ENCODE measurements at regions not wholly inside any gene's neighbourhood (a gene's known extent, or its start where the extent isn't known, plus 50 kb on each side); places are given as distances from the start of the nearest gene placed in this dataset.

- H4K20me1 ChIP-seq (ENCODE audit: insufficient read depth, low read depth, low read length) = no peaks in the 10 kb centered on the region
- no peaks in the 10 kb centered on the region for H3K4me1 ChIP-seq (ENCODE audit: low read length)
- no peak overlapping the region for H3K4me2 ChIP-seq (ENCODE audit: low read depth, low read length, poor library complexity, severe bottlenecking)
- no peak overlapping the region for H3K4me3 ChIP-seq (ENCODE audit: low read length)
- no peaks in the 10 kb centered on the region for H3K9me2 ChIP-seq (replicated peaks; ENCODE audit: insufficient read depth, low read length)
- H3K27ac ChIP-seq (ENCODE audit: low read length) = no peak overlapping the region
- no peak overlapping the region for H2AFZ ChIP-seq (ENCODE audit: low read length)
- DNase-seq = no peak
- no peaks in the 10 kb centered on the region for H3K36me3 ChIP-seq (ENCODE audit: insufficient read depth, low read length)
- no peaks in the 10 kb centered on the region for H3K79me2 ChIP-seq (ENCODE audit: low read length)
- H3K9me3 ChIP-seq (ENCODE audit: low read length) = no peaks in the 10 kb centered on the region
- H3K9ac ChIP-seq (ENCODE audit: low read length) = no peak overlapping the region
- no peaks in the 10 kb centered on the region for H3K27me3 ChIP-seq (ENCODE audit: low read length)
These were observed 205.8 kb upstream of the IL12A start for GRCh38 chr3:159782724-159783421.

DNA sequence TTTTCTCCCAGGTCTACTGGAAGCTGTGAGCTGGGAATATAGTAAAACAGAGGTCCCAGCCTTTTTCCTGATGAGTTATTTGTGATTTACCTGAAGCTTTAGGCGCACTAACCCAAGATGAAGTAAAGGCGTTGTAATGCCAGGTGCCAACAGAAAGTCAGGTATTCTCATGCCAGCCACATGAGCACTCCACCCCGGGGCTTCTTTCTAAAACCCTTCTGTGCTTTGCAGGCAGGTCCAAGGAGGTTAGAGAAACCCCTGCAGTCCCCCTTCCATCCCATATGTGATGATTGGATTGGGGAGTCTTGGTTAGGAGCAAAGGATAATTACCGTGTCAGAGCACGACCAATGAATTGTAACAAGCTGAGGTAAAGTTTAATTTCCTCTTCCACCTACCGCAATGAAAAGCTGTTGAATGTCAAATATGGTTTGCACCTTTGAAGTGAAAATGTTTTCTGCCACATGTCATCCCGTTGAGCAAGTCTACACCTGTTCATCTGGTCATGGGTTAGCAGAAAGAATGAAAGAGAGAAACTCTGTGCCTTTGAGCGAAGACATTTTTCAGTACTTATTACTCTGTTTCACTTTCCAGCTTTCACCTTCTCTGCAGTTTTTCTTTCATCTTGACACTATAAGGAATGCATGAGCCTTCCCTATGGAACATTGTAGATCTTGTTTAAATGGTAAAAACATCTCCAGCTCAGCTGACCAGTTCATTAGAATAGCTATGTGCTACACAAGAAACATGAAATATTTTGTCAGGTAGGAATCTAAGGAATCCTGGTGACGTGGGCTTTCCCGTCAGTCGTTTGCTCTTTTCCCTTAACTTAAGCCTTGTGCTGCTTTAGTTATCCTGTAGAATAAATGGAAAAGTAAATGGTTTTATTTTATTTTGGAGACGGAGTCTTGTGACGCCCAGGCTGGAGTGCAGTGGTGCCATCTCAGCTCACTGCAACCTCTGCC, 204.6 kb upstream of the IL12A start:
- DNase-seq = no peak
- Histone ChIP-seq H3K27me3 (ENCODE audit: low read length) (no peaks in the 10 kb centered on the region), H4K20me1 (ENCODE audit: insufficient read depth, low read depth, low read length) (no peaks in the 10 kb centered on the region), H2AFZ (ENCODE audit: low read length) (no peak overlapping the region), H3K4me1 (ENCODE audit: low read length) (no peaks in the 10 kb centered on the region), H3K9me3 (ENCODE audit: low read length) (no peaks in the 10 kb centered on the region), H3K36me3 (ENCODE audit: insufficient read depth, low read length) (no peaks in the 10 kb centered on the region), H3K4me2 (ENCODE audit: low read depth, low read length, poor library complexity, severe bottlenecking) (no peak overlapping the region), H3K9me2 (replicated peaks; ENCODE audit: insufficient read depth, low read length) (no peaks in the 10 kb centered on the region), H3K9ac (ENCODE audit: low read length) (no peak overlapping the region), H3K79me2 (ENCODE audit: low read length) (no peaks in the 10 kb centered on the region), H3K27ac (ENCODE audit: low read length) (no peak overlapping the region), H3K4me3 (ENCODE audit: low read length) (no peak overlapping the region)

GRCh38 chr3:159785273-159785708, 203.3 kb upstream of the IL12A start:
- H4K20me1 ChIP-seq (ENCODE audit: insufficient read depth, low read depth, low read length) = no peaks in the 10 kb centered on the region
- no peak for DNase-seq
- no peaks in the 10 kb centered on the region for H3K4me1 ChIP-seq (ENCODE audit: low read length)
- no peak overlapping the region for H3K9ac ChIP-seq (ENCODE audit: low read length)
- no peaks in the 10 kb centered on the region for H3K27me3 ChIP-seq (ENCODE audit: low read length)
- no peak overlapping the region for H3K4me2 ChIP-seq (ENCODE audit: low read depth, low read length, poor library complexity, severe bottlenecking)
- H3K27ac ChIP-seq (ENCODE audit: low read length) = no peak overlapping the region
- no peaks in the 10 kb centered on the region for H3K9me2 ChIP-seq (replicated peaks; ENCODE audit: insufficient read depth, low read length)
- no peak overlapping the region for H2AFZ ChIP-seq (ENCODE audit: low read length)
- no peaks in the 10 kb centered on the region for H3K79me2 ChIP-seq (ENCODE audit: low read length)
- H3K4me3 ChIP-seq (ENCODE audit: low read length) = no peak overlapping the region
- H3K9me3 ChIP-seq (ENCODE audit: low read length) = no peaks in the 10 kb centered on the region
- H3K36me3 ChIP-seq (ENCODE audit: insufficient read depth, low read length) = no peaks in the 10 kb centered on the region

DNA sequence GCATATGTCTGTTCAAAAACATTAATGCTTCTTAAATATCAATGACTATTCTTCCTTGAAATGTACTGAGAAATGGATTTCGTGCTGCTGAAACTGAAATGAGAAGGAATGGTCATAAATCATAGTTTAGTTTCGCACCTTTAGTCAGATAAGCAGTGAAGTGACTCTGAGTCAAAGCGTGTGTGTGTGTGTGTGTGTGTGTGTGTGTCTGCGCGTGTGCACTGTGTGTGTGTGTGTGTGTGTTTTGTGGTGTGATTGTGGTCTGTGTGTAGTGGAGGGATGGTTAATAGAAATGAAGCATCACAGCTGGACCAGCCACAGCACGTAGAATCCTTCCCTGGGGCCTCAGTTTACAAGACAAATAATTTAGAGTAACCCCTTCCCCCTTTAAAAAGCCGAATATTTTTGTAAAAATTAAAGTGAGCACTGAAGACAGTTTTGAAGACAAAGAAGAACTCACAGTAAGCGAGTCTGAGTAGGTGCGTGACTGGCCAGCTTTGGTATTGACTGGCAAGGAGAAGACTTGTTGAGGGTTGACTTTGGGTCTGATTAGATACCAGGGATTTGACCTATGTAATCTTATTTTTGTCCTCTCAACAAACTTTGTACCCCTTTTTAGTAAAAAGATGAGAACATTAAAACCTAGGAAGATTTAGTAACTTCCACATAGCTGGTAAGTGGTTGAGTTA, 202.0 kb upstream of the IL12A start:
- H3K36me3 ChIP-seq (ENCODE audit: insufficient read depth, low read length) = no peaks in the 10 kb centered on the region
- no peak overlapping the region for H2AFZ ChIP-seq (ENCODE audit: low read length)
- H3K9me3 ChIP-seq (ENCODE audit: low read length) = no peaks in the 10 kb centered on the region
- no peaks in the 10 kb centered on the region for H3K27me3 ChIP-seq (ENCODE audit: low read length)
- DNase-seq = no peak
- no peaks in the 10 kb centered on the region for H3K4me1 ChIP-seq (ENCODE audit: low read length)
- no peaks in the 10 kb centered on the region for H3K79me2 ChIP-seq (ENCODE audit: low read length)
- no peak overlapping the region for H3K4me3 ChIP-seq (ENCODE audit: low read length)
- H3K9me2 ChIP-seq (replicated peaks; ENCODE audit: insufficient read depth, low read length) = no peaks in the 10 kb centered on the region
- H3K9ac ChIP-seq (ENCODE audit: low read length) = no peak overlapping the region
- no peak overlapping the region for H3K27ac ChIP-seq (ENCODE audit: low read length)
- no peaks in the 10 kb centered on the region for H4K20me1 ChIP-seq (ENCODE audit: insufficient read depth, low read depth, low read length)
- no peak overlapping the region for H3K4me2 ChIP-seq (ENCODE audit: low read depth, low read length, poor library complexity, severe bottlenecking)

DNA sequence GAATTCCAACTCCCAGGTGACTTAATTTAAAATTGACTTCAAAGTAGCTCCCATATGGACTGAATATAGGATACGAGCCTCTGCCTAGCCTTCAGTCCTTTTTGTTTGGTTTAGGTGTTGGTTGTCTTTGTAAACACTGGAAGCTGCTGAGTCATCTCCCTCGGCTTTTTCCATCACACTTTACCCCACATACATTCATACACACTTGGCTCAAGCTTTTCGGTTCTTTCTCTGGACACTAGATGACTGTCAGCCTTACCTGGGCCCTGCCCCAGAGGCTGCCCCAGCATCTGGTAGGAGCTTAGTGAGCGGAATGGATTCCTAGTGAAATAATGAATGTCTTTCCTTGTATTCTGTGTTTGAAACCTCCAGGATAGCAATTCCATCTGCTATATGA, 201.5 kb upstream of the IL12A start:
- no peak overlapping the region for H3K27ac ChIP-seq (ENCODE audit: low read length)
- H3K9ac ChIP-seq (ENCODE audit: low read length) = no peak overlapping the region
- H3K4me2 ChIP-seq (ENCODE audit: low read depth, low read length, poor library complexity, severe bottlenecking) = no peak overlapping the region
- H3K4me1 ChIP-seq (ENCODE audit: low read length) = no peaks in the 10 kb centered on the region
- H3K36me3 ChIP-seq (ENCODE audit: insufficient read depth, low read length) = no peaks in the 10 kb centered on the region
- no peak overlapping the region for H3K4me3 ChIP-seq (ENCODE audit: low read length)
- DNase-seq = no peak
- H4K20me1 ChIP-seq (ENCODE audit: insufficient read depth, low read depth, low read length) = no peaks in the 10 kb centered on the region
- no peaks in the 10 kb centered on the region for H3K27me3 ChIP-seq (ENCODE audit: low read length)
- no peaks in the 10 kb centered on the region for H3K79me2 ChIP-seq (ENCODE audit: low read length)
- no peak overlapping the region for H2AFZ ChIP-seq (ENCODE audit: low read length)
- no peaks in the 10 kb centered on the region for H3K9me2 ChIP-seq (replicated peaks; ENCODE audit: insufficient read depth, low read length)
- no peaks in the 10 kb centered on the region for H3K9me3 ChIP-seq (ENCODE audit: low read length)

- Histone ChIP-seq H3K36me3 (ENCODE audit: insufficient read depth, low read length) (no peaks in the 10 kb centered on the region), H3K79me2 (ENCODE audit: low read length) (no peaks in the 10 kb centered on the region), H3K4me2 (ENCODE audit: low read depth, low read length, poor library complexity, severe bottlenecking) (no peak overlapping the region), H3K27me3 (ENCODE audit: low read length) (no peaks in the 10 kb centered on the region), H3K9me2 (replicated peaks; ENCODE audit: insufficient read depth, low read length) (no peaks in the 10 kb centered on the region), H3K4me3 (ENCODE audit: low read length) (no peak overlapping the region), H3K9ac (ENCODE audit: low read length) (no peak overlapping the region), H2AFZ (ENCODE audit: low read length) (no peak overlapping the region), H3K4me1 (ENCODE audit: low read length) (no peaks in the 10 kb centered on the region), H3K9me3 (ENCODE audit: low read length) (no peaks in the 10 kb centered on the region), H3K27ac (ENCODE audit: low read length) (no peak overlapping the region), H4K20me1 (ENCODE audit: insufficient read depth, low read depth, low read length) (no peaks in the 10 kb centered on the region)
- DNase-seq = no peak
These were observed 200.8 kb upstream of the IL12A start for GRCh38 chr3:159787794-159788205.

DNA sequence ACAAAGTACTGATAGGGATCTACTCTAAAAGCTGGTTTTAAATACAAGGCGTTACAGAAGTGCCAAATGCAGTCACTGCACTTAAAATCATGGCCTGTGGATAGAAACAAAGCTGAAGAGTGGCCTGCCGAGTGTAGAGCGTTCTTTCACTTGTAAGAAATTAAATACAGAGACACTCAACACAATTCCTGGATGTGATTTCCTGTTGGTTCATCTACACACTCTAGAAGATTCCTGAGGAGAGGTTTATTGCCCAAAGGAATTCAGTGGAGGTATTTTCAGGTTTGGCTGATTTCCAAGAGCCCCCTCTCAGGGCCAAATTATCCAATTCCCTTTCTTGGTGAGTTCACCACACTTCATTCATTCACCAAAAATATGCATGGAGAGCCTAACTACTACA, 200.3 kb upstream of the IL12A start:
- no peaks in the 10 kb centered on the region for H3K79me2 ChIP-seq (ENCODE audit: low read length)
- no peaks in the 10 kb centered on the region for H4K20me1 ChIP-seq (ENCODE audit: insufficient read depth, low read depth, low read length)
- no peak overlapping the region for H3K4me2 ChIP-seq (ENCODE audit: low read depth, low read length, poor library complexity, severe bottlenecking)
- no peaks in the 10 kb centered on the region for H3K9me3 ChIP-seq (ENCODE audit: low read length)
- no peaks in the 10 kb centered on the region for H3K4me1 ChIP-seq (ENCODE audit: low read length)
- no peak overlapping the region for H3K27ac ChIP-seq (ENCODE audit: low read length)
- H2AFZ ChIP-seq (ENCODE audit: low read length) = no peak overlapping the region
- no peaks in the 10 kb centered on the region for H3K27me3 ChIP-seq (ENCODE audit: low read length)
- no peaks in the 10 kb centered on the region for H3K9me2 ChIP-seq (replicated peaks; ENCODE audit: insufficient read depth, low read length)
- no peak for DNase-seq
- H3K36me3 ChIP-seq (ENCODE audit: insufficient read depth, low read length) = no peaks in the 10 kb centered on the region
- H3K4me3 ChIP-seq (ENCODE audit: low read length) = no peak overlapping the region
- H3K9ac ChIP-seq (ENCODE audit: low read length) = no peak overlapping the region

GRCh38 chr3:159789017-159789416, 199.6 kb upstream of the IL12A start:
- H3K36me3 ChIP-seq (ENCODE audit: insufficient read depth, low read length) = no peaks in the 10 kb centered on the region
- H3K4me2 ChIP-seq (ENCODE audit: low read depth, low read length, poor library complexity, severe bottlenecking) = no peak overlapping the region
- no peak for DNase-seq
- no peaks in the 10 kb centered on the region for H3K79me2 ChIP-seq (ENCODE audit: low read length)
- H3K27me3 ChIP-seq (ENCODE audit: low read length) = no peaks in the 10 kb centered on the region
- no peaks in the 10 kb centered on the region for H3K4me1 ChIP-seq (ENCODE audit: low read length)
- H3K4me3 ChIP-seq (ENCODE audit: low read length) = no peak overlapping the region
- H3K9me3 ChIP-seq (ENCODE audit: low read length) = no peaks in the 10 kb centered on the region
- H2AFZ ChIP-seq (ENCODE audit: low read length) = no peak overlapping the region
- no peak overlapping the region for H3K9ac ChIP-seq (ENCODE audit: low read length)
- H3K27ac ChIP-seq (ENCODE audit: low read length) = no peak overlapping the region
- no peaks in the 10 kb centered on the region for H3K9me2 ChIP-seq (replicated peaks; ENCODE audit: insufficient read depth, low read length)
- no peaks in the 10 kb centered on the region for H4K20me1 ChIP-seq (ENCODE audit: insufficient read depth, low read depth, low read length)
